ENCODE measurements at regions not wholly inside any gene's neighbourhood (a gene's known extent, or its start where the extent isn't known, plus 50 kb on each side); places are given as distances from the start of the nearest gene placed in this dataset.

- Histone ChIP-seq H3K4me2 (ENCODE audit: low read length) (no peak overlapping the region), H2AFZ (ENCODE audit: low read depth, low read length) (no peak overlapping the region), H3K9me3 (ENCODE audit: insufficient read depth, low read depth, low read length) (no peaks in the 10 kb centered on the region), H3K4me1 (ENCODE audit: insufficient read depth, low read length) (no peaks in the 10 kb centered on the region), H3K36me3 (ENCODE audit: insufficient read depth, low read length) (no peaks in the 10 kb centered on the region), H3K79me2 (ENCODE audit: insufficient read depth, low read length) (no peaks in the 10 kb centered on the region), H3K4me3 (ENCODE audit: insufficient read depth, low read depth, low read length) (no peak overlapping the region), H3K9ac (ENCODE audit: low read length) (no peak overlapping the region), H3K27me3 (ENCODE audit: insufficient read depth, low read length) (no peaks in the 10 kb centered on the region), H4K20me1 (ENCODE audit: insufficient read depth, low read length) (no peaks in the 10 kb centered on the region), H3K27ac (ENCODE audit: low read depth, low read length) (no peak overlapping the region)
- H3K36me3 Mint-ChIP-seq (ENCODE audit: low read depth, unreplicated experiment) = no peaks in the 10 kb centered on the region
- H3K27me3 Mint-ChIP-seq (ENCODE audit: low read depth, unreplicated experiment) = peaks cover 52% of the 10 kb centered on the region
- peaks cover 3% of the 10 kb centered on the region for H3K9me3 Mint-ChIP-seq (ENCODE audit: unreplicated experiment)
- H3K4me3 Mint-ChIP-seq (ENCODE audit: unreplicated experiment) = no peak overlapping the region
- H3K27ac Mint-ChIP-seq (ENCODE audit: unreplicated experiment) = no peak overlapping the region
- DNase-seq (ENCODE audit: low read depth) = no peak
- no peaks in the 10 kb centered on the region for H3K4me1 Mint-ChIP-seq (ENCODE audit: low read depth, unreplicated experiment)
- no peak for FAIRE-seq
- TF ChIP-seq, protein P1, sequence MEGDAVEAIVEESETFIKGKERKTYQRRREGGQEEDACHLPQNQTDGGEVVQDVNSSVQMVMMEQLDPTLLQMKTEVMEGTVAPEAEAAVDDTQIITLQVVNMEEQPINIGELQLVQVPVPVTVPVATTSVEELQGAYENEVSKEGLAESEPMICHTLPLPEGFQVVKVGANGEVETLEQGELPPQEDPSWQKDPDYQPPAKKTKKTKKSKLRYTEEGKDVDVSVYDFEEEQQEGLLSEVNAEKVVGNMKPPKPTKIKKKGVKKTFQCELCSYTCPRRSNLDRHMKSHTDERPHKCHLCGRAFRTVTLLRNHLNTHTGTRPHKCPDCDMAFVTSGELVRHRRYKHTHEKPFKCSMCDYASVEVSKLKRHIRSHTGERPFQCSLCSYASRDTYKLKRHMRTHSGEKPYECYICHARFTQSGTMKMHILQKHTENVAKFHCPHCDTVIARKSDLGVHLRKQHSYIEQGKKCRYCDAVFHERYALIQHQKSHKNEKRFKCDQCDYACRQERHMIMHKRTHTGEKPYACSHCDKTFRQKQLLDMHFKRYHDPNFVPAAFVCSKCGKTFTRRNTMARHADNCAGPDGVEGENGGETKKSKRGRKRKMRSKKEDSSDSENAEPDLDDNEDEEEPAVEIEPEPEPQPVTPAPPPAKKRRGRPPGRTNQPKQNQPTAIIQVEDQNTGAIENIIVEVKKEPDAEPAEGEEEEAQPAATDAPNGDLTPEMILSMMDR (IDR thresholded peaks at IDR 0.05; ENCODE audit: insufficient read depth, low read depth, low read length) = no peak
- no peak for TF ChIP-seq EZH2 (IDR thresholded peaks at IDR 0.05; ENCODE audit: insufficient read depth, low read length)
These were observed 287.3 kb downstream of the PTPRU start for GRCh38 chr1:29523576-29523975.

DNA sequence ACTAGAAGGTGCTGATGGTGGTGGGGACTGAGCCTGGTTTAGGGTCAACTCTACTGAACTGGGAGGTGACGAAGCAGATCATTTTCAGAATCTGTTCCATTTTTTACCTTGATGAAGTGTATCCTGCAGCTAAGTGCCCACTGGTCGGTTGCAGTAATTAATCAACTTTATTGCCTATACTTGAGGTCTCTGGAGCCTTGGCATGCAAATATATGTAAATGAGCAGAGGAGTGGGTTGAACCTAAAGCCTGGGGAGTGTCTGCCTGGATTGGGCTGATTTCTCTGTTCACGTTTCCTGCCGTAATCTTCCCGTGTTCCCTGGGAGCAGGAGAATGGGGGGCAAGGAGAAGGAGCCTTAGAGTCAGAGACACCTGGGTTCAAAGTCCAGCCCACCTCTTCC is 286.8 kb downstream of the PTPRU start:
- H3K27me3 Mint-ChIP-seq (ENCODE audit: low read depth, unreplicated experiment) = peaks cover 54% of the 10 kb centered on the region
- no peaks in the 10 kb centered on the region for H4K20me1 ChIP-seq (ENCODE audit: insufficient read depth, low read length)
- H3K4me3 Mint-ChIP-seq (ENCODE audit: unreplicated experiment) = no peak overlapping the region
- H3K36me3 Mint-ChIP-seq (ENCODE audit: low read depth, unreplicated experiment) = no peaks in the 10 kb centered on the region
- no peak for FAIRE-seq
- no peaks in the 10 kb centered on the region for H3K9me3 ChIP-seq (ENCODE audit: insufficient read depth, low read depth, low read length)
- H3K27ac ChIP-seq (ENCODE audit: low read depth, low read length) = no peak overlapping the region
- H3K9me3 Mint-ChIP-seq (ENCODE audit: unreplicated experiment) = peaks cover 3% of the 10 kb centered on the region
- no peaks in the 10 kb centered on the region for H3K79me2 ChIP-seq (ENCODE audit: insufficient read depth, low read length)
- H3K4me3 ChIP-seq (ENCODE audit: insufficient read depth, low read depth, low read length) = no peak overlapping the region
- H2AFZ ChIP-seq (ENCODE audit: low read depth, low read length) = no peak overlapping the region
- H3K4me2 ChIP-seq (ENCODE audit: low read length) = no peak overlapping the region
- no peaks in the 10 kb centered on the region for H3K27me3 ChIP-seq (ENCODE audit: insufficient read depth, low read length)
- TF ChIP-seq EZH2 (IDR thresholded peaks at IDR 0.05; ENCODE audit: insufficient read depth, low read length) = no peak
- TF ChIP-seq, protein P1 (IDR thresholded peaks at IDR 0.05; ENCODE audit: insufficient read depth, low read depth, low read length) = no peak
- H3K9ac ChIP-seq (ENCODE audit: low read length) = no peak overlapping the region
- no peak for DNase-seq (ENCODE audit: low read depth)
- H3K4me1 ChIP-seq (ENCODE audit: insufficient read depth, low read length) = no peaks in the 10 kb centered on the region
- no peaks in the 10 kb centered on the region for H3K4me1 Mint-ChIP-seq (ENCODE audit: low read depth, unreplicated experiment)
- no peaks in the 10 kb centered on the region for H3K36me3 ChIP-seq (ENCODE audit: insufficient read depth, low read length)
- no peak overlapping the region for H3K27ac Mint-ChIP-seq (ENCODE audit: unreplicated experiment)

DNA sequence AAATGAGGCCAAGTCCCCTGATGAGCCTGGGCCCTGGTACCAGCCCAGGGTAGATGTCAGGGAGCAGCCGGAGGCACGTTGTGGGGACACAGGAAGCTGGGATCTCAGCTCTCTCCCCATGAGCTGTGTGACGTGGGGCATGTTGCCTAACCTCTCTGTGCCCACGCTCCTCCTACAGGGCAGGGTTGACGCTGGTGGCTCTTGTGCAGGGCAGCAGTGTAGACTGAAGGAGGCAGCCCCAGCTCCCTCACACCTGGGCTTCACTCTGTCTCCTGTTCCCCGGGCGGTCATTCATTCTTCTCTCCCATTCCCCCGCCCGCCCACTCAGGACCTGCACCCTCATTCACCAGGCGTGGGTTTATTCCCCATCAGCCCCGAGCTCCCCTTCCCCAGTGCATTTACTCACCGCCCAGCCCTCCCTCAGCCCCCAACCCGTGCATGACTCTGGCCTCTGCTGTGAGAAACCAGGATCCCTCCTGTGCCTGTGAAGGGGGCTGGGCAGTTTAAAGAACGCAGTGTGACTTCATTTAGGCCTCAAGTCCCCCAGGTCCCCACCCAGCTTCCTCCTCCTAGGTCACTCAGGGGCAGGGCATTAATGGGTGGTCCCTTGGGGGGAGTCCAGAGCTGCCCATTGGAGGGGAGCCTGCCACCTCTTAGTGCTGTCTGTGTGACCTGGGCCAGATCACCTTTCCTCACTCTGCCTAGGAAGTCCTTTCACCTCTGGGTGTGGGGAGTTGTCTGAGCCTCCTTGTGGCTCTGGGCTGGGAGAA is 285.7 kb downstream of the PTPRU start:
- no peaks in the 10 kb centered on the region for H3K9me3 ChIP-seq (ENCODE audit: insufficient read depth, low read depth, low read length)
- H3K27ac ChIP-seq (ENCODE audit: low read depth, low read length) = no peak overlapping the region
- H2AFZ ChIP-seq (ENCODE audit: low read depth, low read length) = no peak overlapping the region
- H3K9me3 Mint-ChIP-seq (ENCODE audit: unreplicated experiment) = peaks cover 3% of the 10 kb centered on the region
- no peaks in the 10 kb centered on the region for H3K4me1 Mint-ChIP-seq (ENCODE audit: low read depth, unreplicated experiment)
- H3K4me2 ChIP-seq (ENCODE audit: low read length) = no peak overlapping the region
- H4K20me1 ChIP-seq (ENCODE audit: insufficient read depth, low read length) = no peaks in the 10 kb centered on the region
- no peaks in the 10 kb centered on the region for H3K27me3 ChIP-seq (ENCODE audit: insufficient read depth, low read length)
- DNase-seq (ENCODE audit: low read depth) (no peak), FAIRE-seq (no peak)
- TF ChIP-seq, protein P1 (IDR thresholded peaks at IDR 0.05; ENCODE audit: insufficient read depth, low read depth, low read length) = no peak
- no peak for TF ChIP-seq EZH2 (IDR thresholded peaks at IDR 0.05; ENCODE audit: insufficient read depth, low read length)
- no peaks in the 10 kb centered on the region for H3K79me2 ChIP-seq (ENCODE audit: insufficient read depth, low read length)
- no peak overlapping the region for H3K9ac ChIP-seq (ENCODE audit: low read length)
- H3K36me3 Mint-ChIP-seq (ENCODE audit: low read depth, unreplicated experiment) = no peaks in the 10 kb centered on the region
- peaks cover 56% of the 10 kb centered on the region for H3K27me3 Mint-ChIP-seq (ENCODE audit: low read depth, unreplicated experiment)
- no peak overlapping the region for H3K27ac Mint-ChIP-seq (ENCODE audit: unreplicated experiment)
- H3K4me3 Mint-ChIP-seq (ENCODE audit: unreplicated experiment) = no peak overlapping the region
- H3K4me3 ChIP-seq (ENCODE audit: insufficient read depth, low read depth, low read length) = no peak overlapping the region
- H3K36me3 ChIP-seq (ENCODE audit: insufficient read depth, low read length) = no peaks in the 10 kb centered on the region
- H3K4me1 ChIP-seq (ENCODE audit: insufficient read depth, low read length) = no peaks in the 10 kb centered on the region
